Hepatocyte (in vitro differentiated cells): ENCODE measurements at regions not wholly inside any gene's neighbourhood (a gene's known extent, or its start where the extent isn't known, plus 50 kb on each side); places are given as distances from the start of the nearest gene placed in this dataset.

ENCODE experiments used
- EZH2 ChIP-seq: fragments of 200-600 bp; sonication (generic); IDR thresholded peaks from 2 replicates; pipeline ENCODE4 v1.6.1; 2016; ENCODE audit warnings: antibody characterized with exemption, mild to moderate bottlenecking, borderline replicate concordance
- EZH2phosphoT487 ChIP-seq: fragments of 200-600 bp; sonication (generic); IDR thresholded peaks from one replicate; pipeline ENCODE4 v1.6.1; 2018; ENCODE audit warnings: antibody characterized with exemption, mild to moderate bottlenecking, low read depth, moderate library complexity; ENCODE audit not compliant: unreplicated experiment, severe bottlenecking
- TF ChIP-seq, protein P1 (sequence below): fragments of 200-600 bp; sonication (generic); IDR thresholded peaks from 2 replicates; pipeline ENCODE4 v1.5.1; 2016; ENCODE audit warnings: antibody characterized with exemption, mild to moderate bottlenecking; ENCODE audit not compliant: poor library complexity

DNA sequence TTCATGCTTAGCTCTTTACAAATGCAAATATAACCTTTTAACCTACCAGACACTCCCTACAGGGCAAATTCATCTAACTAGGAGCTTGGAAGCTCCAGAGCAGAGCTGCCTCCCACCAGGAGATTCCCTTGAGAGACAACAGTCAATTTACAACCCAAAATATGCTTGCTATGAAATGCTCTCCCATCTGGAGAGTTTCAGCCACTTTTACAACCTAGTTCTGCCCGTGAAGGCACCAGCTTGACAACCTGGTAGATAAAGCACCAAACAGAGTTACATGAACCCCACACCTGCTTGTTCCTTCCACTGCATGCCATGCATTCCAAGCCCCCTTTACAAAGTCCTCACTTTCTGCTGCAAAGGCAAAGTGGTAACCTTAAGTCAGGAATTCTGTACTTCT lies 215.3 kb upstream of the KIF2B start:
- TF ChIP-seq, protein P1, sequence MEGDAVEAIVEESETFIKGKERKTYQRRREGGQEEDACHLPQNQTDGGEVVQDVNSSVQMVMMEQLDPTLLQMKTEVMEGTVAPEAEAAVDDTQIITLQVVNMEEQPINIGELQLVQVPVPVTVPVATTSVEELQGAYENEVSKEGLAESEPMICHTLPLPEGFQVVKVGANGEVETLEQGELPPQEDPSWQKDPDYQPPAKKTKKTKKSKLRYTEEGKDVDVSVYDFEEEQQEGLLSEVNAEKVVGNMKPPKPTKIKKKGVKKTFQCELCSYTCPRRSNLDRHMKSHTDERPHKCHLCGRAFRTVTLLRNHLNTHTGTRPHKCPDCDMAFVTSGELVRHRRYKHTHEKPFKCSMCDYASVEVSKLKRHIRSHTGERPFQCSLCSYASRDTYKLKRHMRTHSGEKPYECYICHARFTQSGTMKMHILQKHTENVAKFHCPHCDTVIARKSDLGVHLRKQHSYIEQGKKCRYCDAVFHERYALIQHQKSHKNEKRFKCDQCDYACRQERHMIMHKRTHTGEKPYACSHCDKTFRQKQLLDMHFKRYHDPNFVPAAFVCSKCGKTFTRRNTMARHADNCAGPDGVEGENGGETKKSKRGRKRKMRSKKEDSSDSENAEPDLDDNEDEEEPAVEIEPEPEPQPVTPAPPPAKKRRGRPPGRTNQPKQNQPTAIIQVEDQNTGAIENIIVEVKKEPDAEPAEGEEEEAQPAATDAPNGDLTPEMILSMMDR = no peak
- TF ChIP-seq EZH2phosphoT487 (no peak), EZH2 (no peak)
